Neural crest cell (in vitro differentiated cells): ENCODE measurements at regions not wholly inside any gene's neighbourhood (a gene's known extent, or its start where the extent isn't known, plus 50 kb on each side); places are given as distances from the start of the nearest gene placed in this dataset.
A peak's percentile ranks its signal among the peaks of the same experiment; 100 is the strongest.
"Not testable (repeated sequence)": the region's sequence is repeated elsewhere in the genome, so short reads cannot be mapped to it uniquely, and the experiment has no call there.

Source experiments
- DNase-seq: peaks from one replicate; pipeline ENCODE4 v3.0.0; 2021; ENCODE audit warnings: low read depth, mixed read lengths, low spot score
- H3K27ac Mint-ChIP-seq: one replicate; pipeline ENCODE4 v1.8.0; 2021; ENCODE audit warnings: mild to moderate bottlenecking, mixed read lengths; ENCODE audit not compliant: unreplicated experiment
- H3K27me3 Mint-ChIP-seq: 2 replicates; pipeline ENCODE4 v1.8.0; 2021; ENCODE audit warnings: low read depth, mild to moderate bottlenecking, mixed read lengths
- H3K36me3 Mint-ChIP-seq: 2 replicates; pipeline ENCODE4 v1.8.0; 2021; ENCODE audit warnings: low read depth, mild to moderate bottlenecking, mixed read lengths
- H3K4me1 Mint-ChIP-seq: 2 replicates; pipeline ENCODE4 v1.8.0; 2021; ENCODE audit warnings: mixed read lengths
- H3K4me3 Mint-ChIP-seq: one replicate; pipeline ENCODE4 v1.8.0; 2021; ENCODE audit warnings: mild to moderate bottlenecking, mixed read lengths
- H3K9me3 Mint-ChIP-seq: 2 replicates; pipeline ENCODE4 v1.8.0; 2021; ENCODE audit warnings: mixed read lengths
- CTCF ChIP-seq: fragments of 200-600 bp; sonication (generic); conservative IDR thresholded peaks from 2 replicates; pipeline ENCODE4 v1.5.0; 2021; ENCODE audit warnings: antibody characterized with exemption, mild to moderate bottlenecking

GRCh38 chr2:200199576-200200263 lies 106.8 kb upstream of the SPATS2L start:
- Mint-ChIP-seq H3K4me1 (peaks cover 6% of the 10 kb centered on the region), H3K27ac (no peak overlapping the region), H3K9me3 (no peaks in the 10 kb centered on the region), H3K27me3 (no peaks in the 10 kb centered on the region), H3K36me3 (no peaks in the 10 kb centered on the region), H3K4me3 (no peak overlapping the region)
- DNase-seq = no peak
- peak; percentile 18 for TF ChIP-seq CTCF

- H3K4me1 Mint-ChIP-seq, H3K27ac Mint-ChIP-seq, H3K36me3 Mint-ChIP-seq, H3K9me3 Mint-ChIP-seq, DNase-seq, H3K4me3 Mint-ChIP-seq, H3K27me3 Mint-ChIP-seq: not testable (repeated sequence)
Measured at GRCh38 chr2:200201839-200202238, 104.7 kb upstream of the SPATS2L start.

- Mint-ChIP-seq H3K27me3 (no peaks in the 10 kb centered on the region), H3K4me1 (peaks cover 6% of the 10 kb centered on the region), H3K9me3 (no peaks in the 10 kb centered on the region), H3K4me3 (no peak overlapping the region), H3K36me3 (no peaks in the 10 kb centered on the region), H3K27ac (no peak overlapping the region)
- no peak for TF ChIP-seq CTCF
- no peak for DNase-seq
Measured at GRCh38 chr2:200203381-200203827, 103.1 kb upstream of the SPATS2L start.

GRCh38 chr2:200208041-200208440 lies 98.5 kb upstream of the SPATS2L start:
- no peak for TF ChIP-seq CTCF
- no peak overlapping the region for H3K4me3 Mint-ChIP-seq
- H3K27ac Mint-ChIP-seq = no peak overlapping the region
- peaks cover 21% of the 10 kb centered on the region for H3K4me1 Mint-ChIP-seq
- H3K9me3 Mint-ChIP-seq = peaks cover 4% of the 10 kb centered on the region
- no peaks in the 10 kb centered on the region for H3K36me3 Mint-ChIP-seq
- no peak for DNase-seq
- no peaks in the 10 kb centered on the region for H3K27me3 Mint-ChIP-seq

- no peak for TF ChIP-seq CTCF
- no peaks in the 10 kb centered on the region for H3K27me3 Mint-ChIP-seq
- no peak overlapping the region for H3K4me3 Mint-ChIP-seq
- H3K9me3 Mint-ChIP-seq = peaks cover 4% of the 10 kb centered on the region
- DNase-seq = no peak
- no peak overlapping the region for H3K27ac Mint-ChIP-seq
- peaks cover 20% of the 10 kb centered on the region for H3K4me1 Mint-ChIP-seq
- no peaks in the 10 kb centered on the region for H3K36me3 Mint-ChIP-seq
Measured at GRCh38 chr2:200209030-200209429, 97.5 kb upstream of the SPATS2L start.

GRCh38 chr2:200211643-200212042 lies 94.8 kb upstream of the SPATS2L start:
- Mint-ChIP-seq H3K36me3 (no peaks in the 10 kb centered on the region), H3K4me1 (peaks cover 20% of the 10 kb centered on the region), H3K27me3 (no peaks in the 10 kb centered on the region), H3K4me3 (no peak overlapping the region), H3K9me3 (peaks cover 4% of the 10 kb centered on the region), H3K27ac (no peak overlapping the region)
- DNase-seq = no peak
- no peak for TF ChIP-seq CTCF
